Stimulated activated CD8-positive, alpha-beta memory T cell treated with anti-CD3 and anti-CD28 coated beads, Interleukin-4, amount 100 ng/mL, for 4 hours (primary cell): ENCODE measurements at regions not wholly inside any gene's neighbourhood (a gene's known extent, or its start where the extent isn't known, plus 50 kb on each side); places are given as distances from the start of the nearest gene placed in this dataset.

Experiments used
- DNase-seq, 2 donors: peaks; one replicate each; pipeline ENCODE4 v3.0.0-alpha.2; 2020; ENCODE audit warnings: low read depth in 2 of 2, low spot score in 1 of 2

GRCh38 chrX:39718981-39719380 is 378.8 kb downstream of the BCOR start:
- no peak for DNase-seq

GRCh38 chrX:39720945-39721344 is 376.8 kb downstream of the BCOR start:
- DNase-seq: no peak

- no peak for DNase-seq
Measured at GRCh38 chrX:39721566-39722279, 376.0 kb downstream of the BCOR start.

GRCh38 chrX:39724544-39724943 is 373.2 kb downstream of the BCOR start:
- DNase-seq: no peak

GRCh38 chrX:39725114-39725513 is 372.6 kb downstream of the BCOR start:
- no peak for DNase-seq

GRCh38 chrX:39725928-39726619 is 371.7 kb downstream of the BCOR start:
- DNase-seq: no peak

GRCh38 chrX:39726771-39727170 is 371.0 kb downstream of the BCOR start:
- DNase-seq: no peak

GRCh38 chrX:39728025-39728424 is 369.7 kb downstream of the BCOR start:
- no peak for DNase-seq

GRCh38 chrX:39728852-39729598 is 368.7 kb downstream of the BCOR start:
- no peak for DNase-seq

- DNase-seq: no peak
Measured at GRCh38 chrX:39729981-39730661, 367.6 kb downstream of the BCOR start.

GRCh38 chrX:39730662-39731329 is 367.0 kb downstream of the BCOR start:
- DNase-seq: peak in 1 of 2 donors; percentile 22

GRCh38 chrX:39731330-39731667 is 366.5 kb downstream of the BCOR start:
- no peak for DNase-seq

- no peak for DNase-seq
Measured at GRCh38 chrX:39731735-39732134, 366.0 kb downstream of the BCOR start.

GRCh38 chrX:39733745-39734144 is 364.0 kb downstream of the BCOR start:
- no peak for DNase-seq

- no peak for DNase-seq
Measured at GRCh38 chrX:39734174-39734776, 363.5 kb downstream of the BCOR start.

GRCh38 chrX:39736216-39737211 is 361.2 kb downstream of the BCOR start:
- no peak for DNase-seq

- DNase-seq: no peak
Measured at GRCh38 chrX:39739585-39739984, 358.2 kb downstream of the BCOR start.

- no peak for DNase-seq
Measured at GRCh38 chrX:39740078-39740477, 357.7 kb downstream of the BCOR start.

- no peak for DNase-seq
Measured at GRCh38 chrX:39741904-39742303, 355.9 kb downstream of the BCOR start.
